ES-I3 (cell line): ENCODE measurements at regions not wholly inside any gene's neighbourhood (a gene's known extent, or its start where the extent isn't known, plus 50 kb on each side); places are given as distances from the start of the nearest gene placed in this dataset.

Experiments
- H3K36me3 ChIP-seq: 2 replicates; pipeline ENCODE4 v1.6.1; 2013; ENCODE audit warnings: mild to moderate bottlenecking, low read length, control low read depth, moderate library complexity; ENCODE audit not compliant: insufficient read depth
- H3K4me1 ChIP-seq: 2 replicates; pipeline ENCODE4 v1.6.1; 2013; ENCODE audit warnings: mild to moderate bottlenecking, control low read depth, low read length; ENCODE audit not compliant: insufficient read depth
- H3K9ac ChIP-seq: 2 replicates; pipeline ENCODE4 v1.6.1; 2013; ENCODE audit warnings: low read depth, mild to moderate bottlenecking, low read length, moderate library complexity
- H3K9me3 ChIP-seq: 2 replicates; pipeline ENCODE4 v1.6.1; 2013; ENCODE audit warnings: mild to moderate bottlenecking, low read length, moderate library complexity; ENCODE audit not compliant: control insufficient read depth, insufficient read depth

DNA sequence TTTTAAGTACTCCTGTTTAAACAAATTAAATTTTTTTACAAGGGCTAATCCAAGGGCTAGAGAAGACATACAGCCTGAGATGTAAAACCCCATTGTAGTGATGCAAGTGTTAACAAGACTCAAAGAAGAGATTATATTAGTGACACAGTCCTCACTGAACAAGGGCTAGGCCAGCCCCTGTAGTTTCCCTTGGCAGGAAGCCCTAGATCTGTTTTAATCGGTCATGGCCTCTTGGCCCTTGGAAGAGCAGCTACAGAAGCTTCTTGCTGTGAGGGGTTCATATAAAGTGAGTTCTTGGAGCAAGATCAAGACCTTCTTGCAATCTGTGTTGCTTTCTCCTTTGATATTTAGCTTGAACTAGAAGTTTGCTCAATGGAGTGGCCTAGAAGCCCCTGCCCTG lies 1339.4 kb downstream of the XPNPEP1 start:
- 0 out of 2 replicates have a peak, but pooled peaks cover 3% of the 10 kb centered on the region for H3K4me1 ChIP-seq
- H3K9me3 ChIP-seq: no peaks in the 10 kb centered on the region
- no peak overlapping the region for H3K9ac ChIP-seq
- no peaks in the 10 kb centered on the region for H3K36me3 ChIP-seq

DNA sequence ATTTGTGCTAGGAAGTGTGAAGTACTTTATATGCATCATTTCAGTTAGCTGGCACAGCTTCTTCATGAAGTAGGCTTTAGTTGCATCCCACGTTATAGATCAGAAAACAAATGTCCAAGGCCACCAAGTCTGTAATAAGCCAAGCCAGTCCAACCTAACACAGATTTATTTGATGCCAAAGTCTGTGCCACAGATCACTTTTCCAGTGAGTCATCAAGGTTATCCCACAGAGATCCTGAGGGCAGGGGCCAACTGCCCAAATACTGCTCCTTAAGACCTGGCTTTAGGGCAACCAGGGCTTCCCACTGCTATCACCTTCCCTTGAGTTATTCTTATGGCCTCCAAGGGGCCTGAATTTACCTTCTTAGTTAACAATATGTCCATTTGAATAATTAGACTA lies 1340.4 kb downstream of the XPNPEP1 start:
- no peaks in the 10 kb centered on the region for H3K36me3 ChIP-seq
- 0 out of 2 replicates have a peak, but pooled peaks cover 3% of the 10 kb centered on the region for H3K4me1 ChIP-seq
- no peak overlapping the region for H3K9ac ChIP-seq
- no peaks in the 10 kb centered on the region for H3K9me3 ChIP-seq

DNA sequence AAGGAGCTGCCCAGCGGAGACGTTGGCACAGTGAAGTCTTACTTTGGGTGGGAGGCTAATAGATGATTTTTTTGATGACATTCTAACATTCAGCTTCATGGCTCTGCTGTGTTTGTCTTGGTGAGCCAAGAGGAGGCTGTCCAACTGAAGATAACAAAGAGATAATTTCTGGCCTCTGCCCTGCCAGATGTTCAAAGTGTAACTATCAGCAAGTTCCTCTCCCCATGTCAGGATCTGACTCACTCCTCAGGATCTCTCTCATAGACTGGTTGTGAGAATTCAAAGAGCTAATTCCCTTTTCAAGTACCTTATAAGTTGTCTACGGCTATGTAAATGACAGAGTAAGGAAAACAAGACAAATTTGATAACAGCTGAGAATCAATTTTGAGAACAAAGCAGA lies 1340.9 kb downstream of the XPNPEP1 start:
- H3K9ac ChIP-seq: no peak overlapping the region
- no peaks in the 10 kb centered on the region for H3K9me3 ChIP-seq
- no peaks in the 10 kb centered on the region for H3K36me3 ChIP-seq
- 0 out of 2 replicates have a peak, but pooled peaks cover 3% of the 10 kb centered on the region for H3K4me1 ChIP-seq

DNA sequence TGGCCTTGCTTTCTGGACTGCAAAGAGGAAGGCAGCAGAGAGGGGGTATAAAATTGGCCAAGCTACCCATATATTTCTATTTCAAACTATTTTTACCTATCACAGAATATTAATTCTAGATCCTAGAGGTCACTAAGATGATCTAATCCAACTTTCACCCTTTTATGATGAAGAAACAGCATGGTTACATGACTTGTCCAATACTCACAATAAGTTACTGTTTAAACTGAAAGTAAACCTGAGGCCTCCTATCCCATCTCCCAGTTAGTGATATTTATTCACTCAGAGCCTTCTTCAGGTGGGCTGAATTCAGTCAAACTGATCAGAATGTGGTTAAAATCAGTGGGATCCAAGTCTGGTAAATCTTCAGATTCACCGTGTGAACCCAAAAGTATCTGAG lies 1345.1 kb downstream of the XPNPEP1 start:
- Histone ChIP-seq H3K9ac (no peak overlapping the region), H3K4me1 (0 out of 2 replicates have a peak, but pooled peaks cover 3% of the 10 kb centered on the region), H3K9me3 (no peaks in the 10 kb centered on the region), H3K36me3 (no peaks in the 10 kb centered on the region)

DNA sequence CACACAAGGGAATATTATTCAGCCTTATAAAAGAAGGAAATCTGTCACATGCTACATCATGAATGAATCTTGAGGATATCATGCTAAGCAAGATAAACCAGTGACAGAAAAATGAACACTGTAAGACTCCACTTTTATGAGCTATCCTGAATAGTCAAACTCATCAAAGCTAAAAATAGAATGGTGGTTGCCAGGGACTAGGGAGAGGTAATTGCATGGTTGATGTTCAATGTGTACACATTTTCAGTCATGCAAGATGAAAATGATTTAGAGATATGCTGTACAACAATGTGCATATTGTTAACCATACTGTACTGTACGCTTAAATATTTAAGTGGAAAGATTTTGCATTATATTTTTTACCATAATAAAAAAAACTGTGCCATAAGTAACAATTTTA lies 1349.1 kb downstream of the XPNPEP1 start:
- Histone ChIP-seq H3K36me3 (no peaks in the 10 kb centered on the region), H3K4me1 (0 out of 2 replicates have a peak, but pooled peaks cover 2% of the 10 kb centered on the region), H3K9ac (no peak overlapping the region), H3K9me3 (no peaks in the 10 kb centered on the region)

DNA sequence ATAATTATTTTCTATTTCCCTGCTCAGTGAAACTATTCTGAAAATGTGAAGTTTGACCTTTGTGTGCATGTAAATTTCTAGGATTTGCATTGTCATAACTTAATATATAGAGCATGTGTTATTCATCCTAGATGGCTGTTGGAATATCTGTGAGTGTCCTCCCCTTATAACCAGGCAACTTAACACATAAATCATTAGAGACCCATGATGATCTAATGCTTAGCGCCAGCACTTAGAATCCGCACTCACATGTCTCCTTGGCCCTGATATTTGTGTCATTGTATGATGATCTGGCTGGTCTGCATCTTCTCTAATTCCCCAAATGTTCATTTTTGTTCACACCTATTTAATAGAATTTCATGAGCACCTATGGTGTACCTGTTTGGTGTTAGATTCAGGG lies 1354.5 kb downstream of the XPNPEP1 start:
- no peaks in the 10 kb centered on the region for H3K9me3 ChIP-seq
- H3K9ac ChIP-seq: no peak overlapping the region
- H3K36me3 ChIP-seq: no peaks in the 10 kb centered on the region
- H3K4me1 ChIP-seq: no peaks in the 10 kb centered on the region

DNA sequence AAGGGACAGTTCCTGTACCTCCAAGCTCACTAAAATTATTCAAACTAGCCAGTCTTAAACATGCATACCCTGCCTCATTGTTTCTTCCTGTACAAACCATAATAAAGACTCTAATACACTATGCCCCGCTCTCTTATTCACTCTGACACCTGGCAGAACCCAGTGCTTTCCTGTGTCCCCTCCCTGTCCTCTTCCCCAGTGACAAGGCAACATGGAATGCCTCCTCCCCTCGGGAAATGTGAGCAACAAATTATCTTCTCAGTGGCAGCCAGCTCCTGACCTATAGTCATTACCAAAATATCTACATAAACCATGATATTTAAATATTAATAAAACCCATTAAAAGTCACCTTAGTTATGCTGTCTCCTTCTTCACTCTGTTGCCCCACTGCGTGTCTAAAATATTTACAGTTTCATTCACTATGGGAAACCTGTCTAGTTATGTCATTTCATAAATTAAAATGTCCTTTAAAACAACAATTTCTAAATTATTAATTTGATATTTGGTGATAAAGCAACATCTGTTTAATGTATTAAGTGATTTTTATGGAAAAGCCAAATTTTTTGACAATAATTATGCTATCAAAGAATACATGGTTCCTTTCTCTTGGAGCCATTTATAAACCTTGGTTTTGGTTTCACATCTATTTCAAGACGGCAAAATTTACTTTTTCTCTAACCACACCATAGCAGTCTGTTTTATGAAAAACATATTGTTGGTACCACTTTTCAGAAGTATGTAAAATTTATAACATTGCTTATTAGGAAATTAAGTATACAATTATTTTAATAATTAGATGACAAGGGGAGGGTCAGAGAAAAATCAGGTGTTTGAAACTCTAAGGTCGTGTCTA lies 1355.2 kb downstream of the XPNPEP1 start:
- no peaks in the 10 kb centered on the region for H3K9me3 ChIP-seq
- H3K36me3 ChIP-seq: no peaks in the 10 kb centered on the region
- H3K4me1 ChIP-seq: no peaks in the 10 kb centered on the region
- H3K9ac ChIP-seq: no peak overlapping the region

DNA sequence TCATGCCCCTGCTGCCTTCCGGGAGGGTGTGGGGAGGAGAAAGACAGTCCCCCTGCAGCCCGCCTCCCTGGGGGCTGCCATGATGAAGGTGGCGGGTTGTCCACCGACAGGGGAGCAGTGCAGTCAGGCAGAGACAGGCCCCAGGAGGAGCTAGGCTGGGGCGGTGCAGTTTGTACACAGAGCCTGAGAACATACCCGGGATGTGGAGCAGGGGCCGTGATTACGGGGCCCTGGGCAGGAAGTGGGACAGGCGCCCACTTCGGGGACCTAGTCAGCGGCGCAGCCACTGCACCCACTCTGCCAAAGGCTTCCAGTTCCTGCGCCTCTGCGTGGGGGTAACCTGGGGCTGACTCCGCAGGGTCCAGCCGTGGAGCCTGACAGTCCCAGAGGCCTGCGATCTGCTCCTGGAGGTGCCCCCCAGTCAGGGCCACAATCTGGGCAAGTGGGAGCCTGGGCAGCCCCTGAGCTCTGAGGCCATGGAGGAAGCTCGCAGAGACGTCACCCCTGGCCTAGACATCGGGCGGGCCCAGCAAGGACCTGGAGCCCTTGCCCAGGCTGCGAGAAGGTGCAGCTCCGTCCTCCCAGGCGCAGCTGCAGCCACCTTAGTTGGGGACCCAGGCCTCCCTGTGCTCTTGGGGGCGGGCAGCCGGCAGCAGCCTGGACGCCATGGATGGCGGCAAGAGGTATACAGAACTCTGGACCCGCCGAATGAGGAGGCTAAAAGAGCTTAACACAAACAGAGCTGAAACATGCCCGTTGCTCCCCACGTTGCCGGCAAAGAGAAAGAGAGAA lies 1356.8 kb downstream of the XPNPEP1 start:
- Histone ChIP-seq H3K9me3 (no peaks in the 10 kb centered on the region), H3K4me1 (no peaks in the 10 kb centered on the region), H3K9ac (no peak overlapping the region), H3K36me3 (no peaks in the 10 kb centered on the region)

DNA sequence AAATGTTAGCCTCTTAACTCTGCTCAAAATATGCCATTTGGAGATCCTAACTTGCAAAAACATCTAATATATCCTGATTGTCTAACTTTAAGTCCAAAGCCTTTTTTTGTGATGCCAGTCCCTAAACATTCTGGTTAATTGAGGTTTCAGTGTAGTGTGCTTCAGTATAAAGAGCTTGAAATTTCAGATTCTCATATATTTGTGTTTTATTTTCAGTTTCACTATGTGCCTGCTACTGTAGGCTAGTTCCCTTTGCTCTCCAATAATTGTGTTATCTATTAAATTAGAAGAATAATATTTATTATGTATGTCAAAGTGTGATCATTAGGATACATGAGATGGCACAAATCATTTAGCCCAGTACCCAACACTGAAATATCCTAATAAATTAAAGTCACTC lies 1361.2 kb downstream of the XPNPEP1 start:
- Histone ChIP-seq H3K9ac (no peak overlapping the region), H3K36me3 (no peaks in the 10 kb centered on the region), H3K9me3 (no peaks in the 10 kb centered on the region), H3K4me1 (no peaks in the 10 kb centered on the region)

DNA sequence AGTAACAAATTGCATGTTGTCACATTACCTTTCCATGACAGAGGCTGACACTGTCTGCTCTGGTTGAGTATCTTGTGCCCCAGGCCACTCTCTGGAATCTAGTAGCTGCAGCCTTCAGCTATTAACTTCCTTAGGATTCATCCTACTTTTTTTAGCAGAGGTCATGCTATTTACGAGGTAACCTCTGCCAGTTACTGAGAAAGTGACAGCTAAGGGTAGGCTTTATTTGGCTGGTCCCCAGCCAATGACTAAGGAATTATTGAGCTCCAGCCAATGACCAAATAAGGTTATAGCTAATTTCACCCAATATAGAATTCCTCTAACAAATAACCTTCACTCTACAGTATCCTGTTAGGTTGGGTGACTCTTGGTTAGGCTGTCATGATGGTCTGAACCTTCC lies 1361.7 kb downstream of the XPNPEP1 start:
- Histone ChIP-seq H3K9me3 (no peaks in the 10 kb centered on the region), H3K36me3 (no peaks in the 10 kb centered on the region), H3K4me1 (no peaks in the 10 kb centered on the region), H3K9ac (no peak overlapping the region)

DNA sequence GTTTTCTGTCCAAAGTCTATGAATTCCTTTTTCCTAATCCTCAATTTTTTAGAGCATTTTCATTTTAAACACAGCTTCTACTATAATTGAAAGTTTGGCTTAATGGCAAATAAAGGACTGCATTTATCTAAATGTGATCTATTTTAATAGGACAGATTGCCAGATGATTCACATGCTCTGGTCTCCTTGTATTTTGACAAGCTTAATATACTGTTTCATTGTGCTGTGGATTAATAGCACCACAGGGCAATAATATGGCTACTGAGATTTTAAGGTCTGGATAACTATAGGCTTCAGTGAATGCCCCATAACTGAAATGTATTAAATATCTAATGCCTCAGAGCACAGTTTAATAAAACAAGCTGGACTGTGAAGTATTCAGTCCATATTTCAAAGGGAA lies 1362.8 kb downstream of the XPNPEP1 start:
- H3K4me1 ChIP-seq: no peaks in the 10 kb centered on the region
- no peaks in the 10 kb centered on the region for H3K9me3 ChIP-seq
- H3K9ac ChIP-seq: no peak overlapping the region
- H3K36me3 ChIP-seq: no peaks in the 10 kb centered on the region

DNA sequence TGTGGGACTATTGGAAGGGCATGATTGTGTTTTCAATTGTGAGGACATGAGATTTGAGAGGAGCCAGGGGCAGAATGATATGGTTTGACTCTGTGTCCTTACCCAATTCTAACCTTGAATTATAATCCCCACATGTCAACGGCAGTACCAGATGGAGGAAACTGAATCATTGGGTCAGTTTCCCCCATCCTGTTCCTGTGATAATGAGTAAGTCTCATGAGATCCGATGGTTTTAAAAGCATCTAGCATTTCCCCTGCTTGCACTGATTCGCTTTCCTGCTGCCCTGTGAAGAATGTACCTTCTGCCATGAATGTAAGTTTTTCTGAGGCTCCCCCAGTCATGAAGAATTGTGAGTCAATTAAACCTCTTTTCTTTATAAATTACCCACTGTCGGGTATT lies 1367.1 kb downstream of the XPNPEP1 start:
- H3K36me3 ChIP-seq: no peaks in the 10 kb centered on the region
- H3K4me1 ChIP-seq: no peaks in the 10 kb centered on the region
- no peaks in the 10 kb centered on the region for H3K9me3 ChIP-seq
- H3K9ac ChIP-seq: no peak overlapping the region

DNA sequence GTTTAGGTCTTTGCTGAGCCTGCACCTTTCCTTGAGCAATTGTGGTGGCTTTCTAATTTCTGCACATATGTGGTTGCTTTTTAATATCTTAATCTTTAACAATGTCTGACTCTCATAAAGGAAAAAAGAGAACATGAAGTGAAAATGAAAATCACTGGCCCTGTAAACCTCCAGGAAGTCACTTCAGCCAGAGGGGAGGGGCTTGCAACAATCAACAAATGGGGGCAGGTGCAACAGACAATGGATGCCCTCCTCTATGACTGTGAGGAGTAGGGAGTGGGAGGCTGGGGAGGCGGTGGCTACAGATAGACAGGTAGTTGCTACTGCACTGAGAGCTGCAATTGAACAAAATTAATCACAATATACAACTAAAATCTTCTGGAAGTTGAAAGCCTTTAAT lies 1377.4 kb downstream of the XPNPEP1 start:
- no peaks in the 10 kb centered on the region for H3K9me3 ChIP-seq
- H3K4me1 ChIP-seq: no peaks in the 10 kb centered on the region; the same call in 1 of the 2 replicates
- no peak overlapping the region for H3K9ac ChIP-seq
- H3K36me3 ChIP-seq: no peaks in the 10 kb centered on the region

DNA sequence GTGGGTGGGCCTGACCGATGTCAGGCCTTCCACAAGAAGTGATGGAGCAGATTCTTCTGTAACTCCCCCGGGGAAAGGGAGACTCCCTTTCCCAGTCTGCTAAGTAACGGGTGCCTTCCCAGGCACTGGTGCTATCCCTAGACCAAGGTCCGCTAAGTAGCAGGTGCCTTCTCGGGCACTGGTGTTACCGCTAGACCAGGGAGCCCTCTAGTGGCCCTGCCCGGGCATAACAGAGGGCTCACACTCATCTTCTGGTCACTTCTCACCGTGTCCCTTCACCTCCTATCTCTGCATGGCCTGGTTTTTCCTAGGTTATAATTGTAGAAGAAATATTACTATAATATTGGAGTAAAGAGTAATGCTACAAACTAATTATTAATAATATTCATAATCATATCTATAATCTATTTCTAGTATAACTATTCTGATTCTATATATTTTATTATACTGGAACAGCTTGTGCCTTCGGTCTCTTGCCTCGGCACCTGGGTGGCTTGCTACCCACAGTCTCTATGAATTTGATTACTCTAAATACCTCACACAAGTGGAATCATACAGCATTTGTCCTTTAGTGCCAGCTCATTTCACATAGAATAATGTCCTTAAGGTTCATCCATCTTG lies 1378.7 kb downstream of the XPNPEP1 start:
- H3K9ac ChIP-seq: no peak overlapping the region

More for the DNA sequence above, 1378.7 kb downstream of the XPNPEP1 start:
- H3K4me1 ChIP-seq: no peaks in the 10 kb centered on the region
- H3K36me3 ChIP-seq: no peaks in the 10 kb centered on the region
- no peaks in the 10 kb centered on the region for H3K9me3 ChIP-seq
